ENCODE measurements at regions not wholly inside any gene's neighbourhood (a gene's known extent, or its start where the extent isn't known, plus 50 kb on each side); places are given as distances from the start of the nearest gene placed in this dataset.
"Not testable (repeated sequence)": the region's sequence is repeated elsewhere in the genome, so short reads cannot be mapped to it uniquely, and the experiment has no call there.

- not testable (repeated sequence) for H3K27ac Mint-ChIP-seq, H3K9me3 Mint-ChIP-seq, H3K36me3 Mint-ChIP-seq, H3K4me3 Mint-ChIP-seq, DNase-seq, H3K27me3 Mint-ChIP-seq, H3K4me1 Mint-ChIP-seq
Observed at GRCh38 chr15:22519213-22519612, 60.5 kb downstream of the GOLGA6L22 start.

- not testable (repeated sequence) for H3K27me3 Mint-ChIP-seq, H3K27ac Mint-ChIP-seq, H3K9me3 Mint-ChIP-seq, DNase-seq, H3K36me3 Mint-ChIP-seq, H3K4me1 Mint-ChIP-seq, H3K4me3 Mint-ChIP-seq
Observed at GRCh38 chr15:22526537-22526936, 67.8 kb downstream of the GOLGA6L22 start.

- not testable (repeated sequence) for H3K27me3 Mint-ChIP-seq, H3K27ac Mint-ChIP-seq, DNase-seq, H3K36me3 Mint-ChIP-seq, H3K9me3 Mint-ChIP-seq, H3K4me3 Mint-ChIP-seq, H3K4me1 Mint-ChIP-seq
Observed at GRCh38 chr15:22527016-22527415, 68.3 kb downstream of the GOLGA6L22 start.

- H3K27ac Mint-ChIP-seq, H3K36me3 Mint-ChIP-seq, H3K9me3 Mint-ChIP-seq, H3K4me1 Mint-ChIP-seq, H3K27me3 Mint-ChIP-seq, DNase-seq, H3K4me3 Mint-ChIP-seq: not testable (repeated sequence)
Observed at GRCh38 chr15:22529200-22529599, 70.5 kb downstream of the GOLGA6L22 start.

- H3K27me3 Mint-ChIP-seq, H3K27ac Mint-ChIP-seq, H3K4me1 Mint-ChIP-seq, H3K9me3 Mint-ChIP-seq, H3K4me3 Mint-ChIP-seq, H3K36me3 Mint-ChIP-seq, DNase-seq: not testable (repeated sequence)
Observed at GRCh38 chr15:22559701-22560100, 101.0 kb downstream of the GOLGA6L22 start.

GRCh38 chr15:22561716-22562115 is 103.0 kb downstream of the GOLGA6L22 start:
- H3K36me3 Mint-ChIP-seq, H3K4me3 Mint-ChIP-seq, H3K4me1 Mint-ChIP-seq, DNase-seq, H3K27ac Mint-ChIP-seq, H3K9me3 Mint-ChIP-seq, H3K27me3 Mint-ChIP-seq: not testable (repeated sequence)

GRCh38 chr15:22566510-22566909 is 107.8 kb downstream of the GOLGA6L22 start:
- H3K36me3 Mint-ChIP-seq, H3K27me3 Mint-ChIP-seq, H3K4me3 Mint-ChIP-seq, DNase-seq, H3K9me3 Mint-ChIP-seq, H3K27ac Mint-ChIP-seq, H3K4me1 Mint-ChIP-seq: not testable (repeated sequence)

- H3K36me3 Mint-ChIP-seq, H3K27ac Mint-ChIP-seq, H3K4me3 Mint-ChIP-seq, H3K27me3 Mint-ChIP-seq, H3K9me3 Mint-ChIP-seq, H3K4me1 Mint-ChIP-seq, DNase-seq: not testable (repeated sequence)
Observed at GRCh38 chr15:22569486-22569885, 110.8 kb downstream of the GOLGA6L22 start.

GRCh38 chr15:22572152-22572735 is 113.5 kb downstream of the GOLGA6L22 start:
- not testable (repeated sequence) for H3K4me1 Mint-ChIP-seq, H3K27ac Mint-ChIP-seq, H3K36me3 Mint-ChIP-seq, DNase-seq, H3K27me3 Mint-ChIP-seq, H3K4me3 Mint-ChIP-seq, H3K9me3 Mint-ChIP-seq

GRCh38 chr15:22572792-22573191 is 114.1 kb downstream of the GOLGA6L22 start:
- H3K9me3 Mint-ChIP-seq, H3K4me1 Mint-ChIP-seq, H3K27ac Mint-ChIP-seq, H3K4me3 Mint-ChIP-seq, H3K27me3 Mint-ChIP-seq, DNase-seq, H3K36me3 Mint-ChIP-seq: not testable (repeated sequence)

- not testable (repeated sequence) for H3K27ac Mint-ChIP-seq, H3K27me3 Mint-ChIP-seq, H3K4me3 Mint-ChIP-seq, H3K9me3 Mint-ChIP-seq, H3K36me3 Mint-ChIP-seq, H3K4me1 Mint-ChIP-seq, DNase-seq
Observed at GRCh38 chr15:22577828-22578227, 119.1 kb downstream of the GOLGA6L22 start.

- H3K9me3 Mint-ChIP-seq, H3K36me3 Mint-ChIP-seq, H3K27me3 Mint-ChIP-seq, H3K27ac Mint-ChIP-seq, DNase-seq, H3K4me3 Mint-ChIP-seq, H3K4me1 Mint-ChIP-seq: not testable (repeated sequence)
Observed at GRCh38 chr15:22579213-22579612, 120.5 kb downstream of the GOLGA6L22 start.

- H3K4me1 Mint-ChIP-seq, H3K27me3 Mint-ChIP-seq, H3K27ac Mint-ChIP-seq, H3K9me3 Mint-ChIP-seq, H3K4me3 Mint-ChIP-seq, H3K36me3 Mint-ChIP-seq, DNase-seq: not testable (repeated sequence)
Observed at GRCh38 chr15:22587391-22587790, 128.7 kb downstream of the GOLGA6L22 start.

GRCh38 chr15:22598552-22598951 is 139.8 kb downstream of the GOLGA6L22 start:
- not testable (repeated sequence) for H3K4me1 Mint-ChIP-seq, H3K27me3 Mint-ChIP-seq, H3K4me3 Mint-ChIP-seq, H3K9me3 Mint-ChIP-seq, DNase-seq, H3K36me3 Mint-ChIP-seq, H3K27ac Mint-ChIP-seq

GRCh38 chr15:22599526-22600320 is 141.0 kb downstream of the GOLGA6L22 start:
- not testable (repeated sequence) for H3K9me3 Mint-ChIP-seq, DNase-seq

GRCh38 chr15:22616976-22617375 is 158.3 kb downstream of the GOLGA6L22 start:
- H3K9me3 Mint-ChIP-seq, DNase-seq, H3K4me3 Mint-ChIP-seq, H3K27ac Mint-ChIP-seq, H3K36me3 Mint-ChIP-seq, H3K27me3 Mint-ChIP-seq, H3K4me1 Mint-ChIP-seq: not testable (repeated sequence)

More at GRCh38 chr15:22599526-22600320, 141.0 kb downstream of the GOLGA6L22 start:
- not testable (repeated sequence) for H3K4me1 Mint-ChIP-seq, H3K27ac Mint-ChIP-seq, H3K27me3 Mint-ChIP-seq, H3K4me3 Mint-ChIP-seq, H3K36me3 Mint-ChIP-seq

All from activated naive CD8-positive, alpha-beta T cell treated with anti-CD3 and anti-CD28 coated beads for 36 hours (primary cell).